GM21717 (cell line): ENCODE measurements at regions not wholly inside any gene's neighbourhood (a gene's known extent, or its start where the extent isn't known, plus 50 kb on each side); places are given as distances from the start of the nearest gene placed in this dataset.
"Not testable (repeated sequence)": the region's sequence is repeated elsewhere in the genome, so short reads cannot be mapped to it uniquely, and the experiment has no call there.

ENCODE experiments used
- ATAC-seq: cut with Tn5 transposase; IDR thresholded peaks from one replicate; pipeline ENCODE4 v1.9.1; 2021; ENCODE audit warnings: mild to moderate bottlenecking, moderate library complexity; ENCODE audit not compliant: unreplicated experiment

DNA sequence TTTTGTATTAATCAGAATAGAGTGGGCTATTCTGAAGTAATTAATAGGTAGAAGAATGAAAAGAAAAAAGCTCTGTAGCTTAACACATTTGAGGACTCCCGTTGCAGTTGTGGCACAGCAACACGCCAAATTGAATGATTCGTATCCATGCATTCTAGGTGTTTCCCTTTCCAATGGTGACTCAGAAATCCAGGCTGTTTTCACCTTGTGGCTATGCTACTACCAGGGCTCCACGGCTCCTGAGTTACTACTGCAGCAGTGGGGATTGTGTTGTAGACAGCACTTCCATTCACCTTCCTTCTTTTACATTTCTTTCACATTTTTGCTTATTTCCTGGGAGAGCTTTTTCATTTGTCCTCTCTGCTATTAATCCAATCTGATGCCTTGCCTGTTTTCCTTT, 1616.4 kb downstream of the CDH8 start:
- ATAC-seq = no peak

DNA sequence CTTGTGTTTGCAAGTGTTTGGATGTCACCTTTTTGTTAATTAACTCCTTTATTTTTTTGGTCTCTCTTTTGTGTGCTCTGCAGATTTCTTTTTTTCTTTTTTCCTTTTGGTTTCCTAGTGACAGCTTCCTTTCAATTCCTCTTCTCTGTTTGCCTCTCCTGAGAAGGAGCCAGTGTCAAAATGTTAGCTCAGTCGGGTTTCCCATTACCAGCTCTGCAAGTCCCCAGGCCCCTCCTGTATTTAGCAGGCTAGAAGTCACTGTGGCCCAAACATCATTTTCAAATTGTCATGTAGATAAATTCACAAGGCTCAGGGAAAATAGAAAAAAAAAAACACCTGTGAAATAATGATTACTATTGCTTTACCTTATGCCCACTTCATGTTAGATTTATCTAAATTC, 1621.6 kb downstream of the CDH8 start:
- ATAC-seq = no peak

DNA sequence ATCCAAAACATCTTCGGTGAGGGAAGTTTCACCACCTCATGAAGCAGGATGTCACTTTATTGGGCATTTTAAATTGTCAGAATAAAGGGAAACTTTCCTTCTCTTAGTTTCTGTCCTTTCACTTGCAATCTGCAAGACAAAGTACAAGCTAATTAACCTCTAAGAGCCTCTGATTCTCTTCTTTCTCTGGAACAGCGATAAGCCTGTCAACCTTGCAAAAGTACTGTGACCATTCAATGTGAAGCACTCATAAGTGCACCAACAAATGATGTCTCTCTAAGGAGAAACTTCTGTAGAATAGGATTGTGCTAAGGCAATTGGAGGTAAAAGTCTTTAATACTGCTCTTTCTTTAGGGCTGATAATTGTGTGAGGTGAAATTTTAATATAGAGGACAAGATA, 1622.3 kb downstream of the CDH8 start:
- no peak for ATAC-seq

DNA sequence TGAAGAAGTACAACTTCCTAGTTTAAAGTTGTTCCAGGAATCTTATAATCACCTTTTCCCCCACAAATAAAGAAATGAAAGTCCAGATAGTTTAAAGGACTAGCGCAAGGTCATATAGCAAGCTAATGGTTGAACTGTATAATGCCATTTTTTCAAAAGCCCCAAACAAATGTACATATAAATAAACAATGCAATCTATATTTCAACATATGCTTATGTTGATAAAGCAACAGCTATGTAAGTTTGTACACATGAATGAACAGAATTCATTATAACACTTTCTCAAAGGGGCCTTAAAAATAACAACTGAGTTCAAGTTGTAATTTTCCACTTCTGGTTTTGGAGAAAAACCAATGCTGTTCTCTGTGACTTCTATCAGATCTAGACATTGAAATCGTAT, 1628.6 kb downstream of the CDH8 start:
- no peak for ATAC-seq

DNA sequence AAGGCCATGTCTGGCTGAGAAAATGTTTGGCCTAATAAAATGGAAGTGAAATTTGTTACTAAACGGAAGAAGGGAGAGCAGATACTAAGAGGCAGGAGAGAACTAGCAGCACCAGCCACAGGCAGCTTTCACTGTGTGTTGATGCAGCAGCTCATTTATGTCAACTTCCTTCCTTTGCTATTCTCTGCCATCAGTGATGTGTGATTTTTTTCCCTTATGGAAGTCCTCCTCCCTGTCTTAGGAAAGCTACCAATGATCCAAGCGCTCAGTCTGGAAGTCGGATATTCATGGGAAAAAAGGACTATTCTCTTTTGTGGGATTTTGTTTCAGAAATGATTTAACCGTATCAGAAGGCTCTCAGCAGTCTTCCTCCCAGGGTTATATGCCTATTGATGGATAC, 1629.2 kb downstream of the CDH8 start:
- no peak for ATAC-seq

DNA sequence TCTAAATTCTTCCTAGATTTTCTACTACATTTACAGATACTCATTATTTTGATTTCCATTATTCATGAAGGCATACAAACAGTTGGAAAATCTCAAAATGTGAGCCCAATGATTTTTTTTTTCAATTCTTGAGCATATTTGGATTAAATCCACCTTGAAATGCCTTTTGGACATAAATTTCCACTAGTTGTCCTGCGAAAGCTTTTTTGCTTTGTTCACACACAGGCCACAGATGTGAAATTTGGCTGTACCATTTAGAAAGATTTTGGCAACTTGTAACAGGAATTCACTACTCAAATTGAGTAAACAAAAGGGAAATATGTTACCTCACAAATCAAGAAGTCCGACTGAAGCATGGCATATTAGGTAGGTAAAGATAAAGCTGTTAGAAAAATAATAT, 1631.0 kb downstream of the CDH8 start:
- no peak for ATAC-seq

DNA sequence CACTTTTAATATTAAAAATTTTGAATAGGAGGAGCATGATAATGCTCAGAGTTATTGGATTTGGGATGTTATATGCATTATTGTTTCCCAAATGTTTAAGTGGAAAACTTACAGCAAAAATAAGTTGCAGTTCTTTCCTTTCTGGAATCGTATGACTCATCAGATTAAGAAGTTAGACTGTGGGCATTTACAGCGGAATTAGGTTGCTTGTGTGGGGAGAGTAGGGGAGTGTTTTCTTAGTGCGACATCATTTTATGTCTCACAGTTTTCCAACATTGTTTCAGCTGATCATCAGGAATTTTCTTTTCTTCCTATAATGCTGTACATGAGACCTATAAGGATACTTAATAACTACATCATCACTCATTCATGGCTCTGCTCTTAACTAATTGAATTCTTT, 1631.8 kb downstream of the CDH8 start:
- no peak for ATAC-seq

DNA sequence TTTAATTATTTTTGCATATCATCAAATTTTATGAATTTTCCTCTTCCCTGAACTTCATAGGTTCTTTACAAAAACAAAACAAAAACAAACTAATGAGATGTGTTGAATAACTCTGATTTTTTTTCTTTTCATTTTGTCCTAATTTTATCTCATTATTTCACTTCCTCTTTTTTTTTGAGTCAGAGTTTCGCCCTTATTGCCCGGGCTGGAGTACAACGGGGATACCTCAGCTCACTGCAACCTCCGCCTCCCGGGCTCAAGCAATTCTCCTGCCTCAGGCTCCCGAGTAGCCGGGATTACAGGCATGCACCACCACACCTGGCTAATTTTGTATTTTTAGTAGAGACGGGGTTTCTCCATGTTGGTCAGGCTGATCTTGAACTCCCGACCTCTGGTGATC, 1633.3 kb downstream of the CDH8 start:
- peak; percentile 96 for ATAC-seq

DNA sequence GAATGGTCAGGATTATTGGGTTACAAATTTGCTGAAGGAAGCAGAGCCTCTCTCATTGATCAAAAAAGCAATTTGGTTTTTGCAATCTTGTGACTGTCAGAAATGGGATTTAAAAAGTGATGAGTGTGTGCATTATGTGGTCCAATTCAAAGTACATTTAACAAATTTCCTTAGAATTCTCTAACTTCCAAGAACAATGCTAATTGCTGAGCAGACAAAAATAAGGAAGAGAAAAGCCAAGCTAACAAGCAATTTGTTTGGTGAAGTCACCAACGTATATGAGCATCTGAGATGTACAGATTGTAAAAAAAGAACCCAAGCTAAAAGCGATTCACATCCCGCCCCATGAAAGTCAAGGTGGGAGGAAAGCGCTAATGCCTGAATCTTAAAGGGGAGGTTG, 1643.9 kb downstream of the CDH8 start:
- ATAC-seq = no peak

DNA sequence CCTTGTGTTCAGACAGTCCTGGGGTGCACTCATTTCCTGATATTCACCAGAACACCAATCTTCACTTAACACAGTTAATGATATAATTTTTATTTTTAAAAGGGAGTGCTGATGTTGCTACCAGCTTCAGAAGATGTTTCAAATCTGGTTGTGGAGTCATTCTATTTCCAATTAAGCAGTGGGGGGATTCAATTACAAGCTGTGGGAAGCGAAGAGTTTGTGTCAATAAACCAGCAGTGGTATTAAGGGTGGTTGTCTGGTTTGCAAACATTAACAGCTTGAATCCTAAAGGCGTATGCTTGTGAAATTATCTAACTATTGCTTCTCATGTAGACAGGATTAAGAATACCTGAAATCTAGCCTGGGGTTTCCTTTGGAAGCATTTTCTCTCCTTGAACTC, 1637.5 kb upstream of the GOT2 start:
- no peak for ATAC-seq

DNA sequence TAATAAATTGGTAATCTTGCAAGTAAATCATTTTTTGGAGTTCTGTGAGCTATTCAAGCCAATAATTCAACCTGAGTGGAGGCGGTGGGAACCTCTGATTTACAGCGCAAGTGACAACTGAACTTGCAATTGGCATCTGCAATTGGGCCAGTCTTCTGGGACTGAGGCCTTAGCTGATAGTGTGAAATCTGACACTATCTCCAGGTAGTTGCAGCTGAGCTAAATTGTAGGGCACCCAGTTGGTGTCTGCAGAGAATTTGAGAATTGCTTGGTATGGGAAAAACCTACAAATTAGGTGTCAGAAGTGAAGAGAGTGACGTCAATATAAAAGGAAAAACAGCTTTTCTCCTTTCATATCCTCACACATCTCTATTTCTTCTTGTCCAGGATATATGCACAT, 1633.6 kb upstream of the GOT2 start:
- ATAC-seq = no peak

DNA sequence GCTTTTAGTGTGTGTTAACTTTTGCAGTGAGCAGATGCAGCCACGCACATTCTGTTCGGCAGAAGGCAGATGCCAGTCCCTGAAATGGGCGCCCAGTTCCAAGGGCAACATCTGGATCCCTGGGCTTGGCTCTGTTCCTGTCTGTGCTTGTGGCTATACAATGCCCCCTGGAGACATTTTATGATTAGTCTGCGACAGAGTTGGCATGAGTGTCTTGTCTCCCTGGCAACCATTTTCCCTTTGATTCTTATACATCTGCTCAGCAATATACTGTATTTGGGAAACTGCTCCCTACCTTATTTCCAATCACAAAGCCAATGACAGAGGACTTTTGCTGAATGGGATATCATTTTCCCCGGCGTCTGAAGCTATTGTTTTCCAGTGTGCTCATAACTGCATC, 1629.5 kb upstream of the GOT2 start:
- ATAC-seq = no peak

DNA sequence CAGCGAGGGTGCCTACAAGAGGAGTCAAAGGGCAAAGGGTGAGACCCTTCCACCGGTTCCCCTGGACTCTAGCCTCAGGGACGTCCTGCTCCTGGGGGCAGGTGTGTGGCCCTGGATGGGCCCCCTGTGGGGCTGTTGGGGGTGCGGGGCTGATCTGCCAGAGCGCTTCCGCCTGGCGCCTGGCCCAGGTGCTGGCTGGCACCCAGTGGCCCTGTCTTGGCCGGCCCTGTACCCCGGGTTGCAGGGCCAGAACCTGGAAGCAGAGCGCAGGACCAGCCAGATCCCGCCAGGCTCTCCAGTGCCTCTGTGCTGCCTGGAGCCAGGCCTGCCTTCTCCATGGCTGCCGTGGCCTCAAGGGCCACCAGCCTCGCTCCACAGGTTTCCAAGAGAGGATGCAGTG, 1625.8 kb upstream of the GOT2 start:
- ATAC-seq = not testable (repeated sequence)

DNA sequence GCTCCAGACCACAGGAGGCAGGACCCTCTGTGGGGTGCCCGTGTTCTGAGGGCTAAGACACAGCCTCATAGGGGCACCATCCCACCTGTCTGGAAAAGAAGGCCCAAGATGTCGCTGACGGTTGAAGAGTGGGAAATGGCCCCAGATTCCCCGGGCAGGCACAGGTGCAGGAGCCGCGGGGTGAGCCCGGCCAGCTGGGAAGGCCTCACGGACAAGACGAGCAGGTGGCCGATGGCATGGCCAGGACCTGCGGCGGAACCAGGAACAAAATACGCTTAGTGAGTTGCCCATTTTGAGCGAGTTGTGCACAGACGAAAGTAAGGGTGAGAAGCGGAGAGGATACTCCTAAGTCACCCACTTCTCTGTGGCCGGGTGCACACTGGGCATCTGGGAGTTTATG, 1625.3 kb upstream of the GOT2 start:
- not testable (repeated sequence) for ATAC-seq

DNA sequence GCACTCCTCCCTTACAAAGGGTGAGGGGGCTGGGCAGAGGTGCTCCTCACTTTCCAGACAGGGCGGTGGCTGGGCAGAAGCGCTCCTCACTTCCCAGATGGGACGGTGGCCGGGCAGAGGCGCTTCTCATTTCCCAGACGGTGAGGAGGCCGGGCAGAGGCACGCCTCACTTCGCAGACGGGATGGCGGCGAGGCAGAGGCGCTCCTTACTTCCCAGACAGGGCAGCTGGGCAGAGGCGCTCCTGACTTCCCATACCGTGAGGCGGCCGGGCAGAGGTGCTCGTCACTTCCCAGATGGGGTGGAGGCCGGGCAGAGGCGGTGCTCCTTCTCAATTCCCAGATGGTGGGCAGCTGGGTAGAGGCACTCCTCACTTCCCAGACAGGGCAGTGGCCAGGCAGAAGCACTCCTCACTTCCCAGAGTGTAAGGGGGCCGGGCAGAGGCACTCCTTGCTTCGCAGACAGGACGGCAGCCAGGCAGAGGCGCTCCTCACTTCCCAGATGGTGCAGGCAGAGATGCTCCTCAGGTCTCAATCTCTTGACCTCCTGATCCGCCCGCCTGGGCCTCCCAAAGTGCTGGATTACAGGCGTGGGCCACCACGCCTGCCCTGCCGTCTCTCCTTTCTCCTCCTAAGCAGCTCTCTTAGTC, 1623.9 kb upstream of the GOT2 start:
- ATAC-seq = not testable (repeated sequence)

DNA sequence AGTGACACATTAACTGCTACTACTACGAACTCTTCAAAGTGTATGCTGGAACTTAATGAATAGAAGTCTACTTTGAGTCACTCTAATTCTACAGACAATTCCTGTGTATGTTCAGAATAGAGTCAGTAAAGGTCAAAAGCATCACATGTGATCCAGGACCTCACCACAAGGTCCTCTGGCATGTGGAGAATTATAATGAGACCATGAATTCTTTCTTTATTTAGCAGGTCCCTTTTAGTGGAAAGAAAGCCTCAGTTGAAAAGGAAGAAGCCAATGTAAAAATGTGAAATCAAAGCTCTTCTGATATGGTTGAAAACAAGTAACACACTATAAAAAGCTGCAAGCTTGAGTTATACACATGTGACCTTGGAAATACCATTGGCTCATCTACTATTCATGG, 1612.1 kb upstream of the GOT2 start:
- ATAC-seq = no peak

DNA sequence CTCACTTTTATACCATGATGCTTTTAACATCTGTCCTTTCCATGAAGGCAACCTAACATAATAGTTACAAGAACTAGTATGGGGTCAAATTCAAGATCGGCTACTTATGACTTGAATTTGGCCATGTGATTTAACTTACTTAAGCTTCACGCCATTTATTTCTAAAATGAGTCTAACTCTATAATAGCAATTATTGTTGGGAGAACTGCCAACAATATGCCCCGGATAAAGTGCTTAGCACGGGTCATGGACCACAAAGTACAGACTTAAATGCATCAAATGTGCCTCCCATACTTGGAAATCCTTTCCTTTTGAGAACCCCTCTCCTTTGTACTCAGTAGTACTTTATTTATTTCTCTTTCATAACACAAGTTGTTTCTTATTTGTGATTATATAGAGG, 1603.6 kb upstream of the GOT2 start:
- no peak for ATAC-seq

DNA sequence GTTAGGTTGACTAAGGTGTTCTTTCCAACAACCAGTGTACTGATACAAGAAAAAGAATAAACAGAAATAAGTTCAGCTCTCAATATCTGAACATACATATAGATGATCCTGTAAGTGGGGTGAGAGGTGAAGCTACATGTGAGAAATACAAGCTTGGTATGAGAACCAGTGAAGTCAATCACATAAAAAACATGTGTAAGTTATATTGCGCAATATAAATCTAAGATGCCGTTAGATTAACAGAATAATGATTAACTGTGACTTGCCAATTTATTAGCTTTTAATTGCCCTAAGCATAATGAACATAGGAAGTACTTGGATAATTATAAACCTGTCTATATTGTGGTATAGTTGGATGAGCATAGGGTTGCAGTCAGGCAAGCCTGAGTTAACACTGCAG, 1597.1 kb upstream of the GOT2 start:
- ATAC-seq = no peak

DNA sequence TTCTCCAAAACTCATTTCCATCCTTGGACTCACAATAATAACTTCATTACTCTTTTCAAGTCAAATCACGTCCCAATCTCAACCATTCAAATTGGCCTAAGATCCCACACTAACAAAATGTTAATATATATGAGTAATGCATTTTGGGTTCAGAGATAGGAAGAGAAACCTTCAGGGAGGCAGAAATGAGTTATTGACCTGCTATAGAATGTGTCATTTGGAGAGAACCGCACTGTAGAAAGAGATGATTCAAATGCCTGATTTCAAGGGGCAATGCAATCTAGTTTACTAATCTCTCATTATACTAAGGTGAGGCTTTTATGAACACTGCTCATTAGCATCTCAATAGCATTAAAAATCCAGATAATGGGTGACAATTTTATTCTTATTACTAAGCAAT, 1595.0 kb upstream of the GOT2 start:
- peak; percentile 70 for ATAC-seq

DNA sequence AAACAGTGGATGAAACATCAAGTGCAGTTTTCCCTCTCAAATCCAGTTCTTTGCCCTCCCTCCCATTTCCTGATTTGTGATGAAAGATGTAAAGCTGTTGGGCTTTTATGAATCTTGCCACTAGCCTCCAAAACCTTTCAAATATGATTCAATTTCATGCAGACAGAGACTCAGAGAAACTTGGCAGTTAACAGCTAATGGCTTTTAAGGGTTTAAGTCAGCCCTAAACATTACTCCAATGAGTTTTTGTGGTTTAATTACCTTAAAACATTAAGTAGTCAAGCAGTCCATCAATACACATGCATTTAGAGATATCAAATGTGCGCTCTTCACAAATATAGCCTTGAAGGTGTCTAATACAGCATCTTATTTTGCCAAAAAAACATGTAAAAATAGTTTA, 1594.0 kb upstream of the GOT2 start:
- ATAC-seq = no peak

DNA sequence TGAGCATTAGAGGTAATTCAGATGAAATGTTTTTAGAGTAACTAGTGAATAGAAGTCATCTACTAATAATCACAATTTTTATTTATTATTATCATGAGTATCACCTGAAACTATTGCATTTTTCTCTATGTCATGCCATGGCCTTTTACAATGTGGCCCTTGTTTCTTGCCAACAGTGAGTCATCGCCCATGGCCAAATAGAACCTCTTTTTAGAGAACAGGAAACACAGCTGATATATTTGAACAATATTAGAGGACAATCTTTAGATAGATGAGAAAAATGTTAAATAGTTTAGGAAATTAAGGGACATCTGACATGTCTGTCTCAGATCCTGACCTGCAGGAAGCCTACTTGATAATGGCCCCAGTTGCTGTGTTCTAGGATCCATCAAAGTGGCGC, 1584.4 kb upstream of the GOT2 start:
- no peak for ATAC-seq

DNA sequence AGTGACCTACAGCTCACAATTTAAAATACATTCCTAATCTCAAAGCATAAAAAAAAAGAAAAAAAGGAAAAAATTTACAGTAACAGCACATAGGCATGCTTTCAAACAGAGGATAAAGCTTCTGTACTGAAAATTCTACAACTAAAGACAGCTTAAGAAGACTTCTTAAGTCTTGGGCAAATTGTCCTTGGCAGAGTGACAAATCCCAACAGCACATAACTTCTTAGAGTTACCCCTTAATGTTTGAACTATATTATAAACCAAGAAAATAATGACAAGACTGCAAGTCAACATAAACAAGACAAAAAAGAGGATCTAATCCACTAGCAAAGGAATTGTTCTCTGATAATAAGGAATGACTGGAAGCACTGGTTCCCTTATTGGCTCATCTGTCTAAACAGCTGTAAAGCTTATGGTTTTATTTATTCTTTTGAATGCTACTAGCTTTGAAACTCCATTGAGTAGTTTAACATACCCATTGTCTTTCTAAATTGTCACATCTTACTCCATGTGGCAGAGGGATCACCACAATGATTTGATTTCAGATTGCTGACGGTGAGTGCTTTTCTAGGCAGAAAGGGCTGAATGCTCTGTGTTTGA, 1576.8 kb upstream of the GOT2 start:
- no peak for ATAC-seq

DNA sequence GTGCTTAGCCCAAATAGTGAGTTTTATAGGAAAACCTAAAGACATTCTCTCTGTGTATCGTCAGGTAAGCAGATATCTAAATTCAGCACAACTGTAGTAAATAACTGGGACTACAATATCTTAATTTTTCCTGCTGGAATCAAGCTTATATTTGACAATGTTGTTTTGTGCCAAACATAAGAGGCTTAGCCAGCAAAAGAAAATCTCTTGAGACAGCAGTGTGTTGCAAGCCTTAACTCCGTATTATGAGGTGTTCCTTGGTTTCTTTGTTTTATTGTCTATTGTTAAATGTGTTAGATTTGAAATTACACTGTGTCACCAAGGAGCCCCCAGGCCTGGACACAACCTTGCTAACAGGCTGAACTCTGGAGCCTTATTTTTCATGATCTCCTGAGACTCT, 1570.6 kb upstream of the GOT2 start:
- no peak for ATAC-seq
